ENCODE measurements at regions not wholly inside any gene's neighbourhood (a gene's known extent, or its start where the extent isn't known, plus 50 kb on each side); places are given as distances from the start of the nearest gene placed in this dataset.

- no peak for DNase-seq
These were observed 326.7 kb downstream of the SIPA1L2 start for GRCh38 chr1:232303222-232303620.

DNA sequence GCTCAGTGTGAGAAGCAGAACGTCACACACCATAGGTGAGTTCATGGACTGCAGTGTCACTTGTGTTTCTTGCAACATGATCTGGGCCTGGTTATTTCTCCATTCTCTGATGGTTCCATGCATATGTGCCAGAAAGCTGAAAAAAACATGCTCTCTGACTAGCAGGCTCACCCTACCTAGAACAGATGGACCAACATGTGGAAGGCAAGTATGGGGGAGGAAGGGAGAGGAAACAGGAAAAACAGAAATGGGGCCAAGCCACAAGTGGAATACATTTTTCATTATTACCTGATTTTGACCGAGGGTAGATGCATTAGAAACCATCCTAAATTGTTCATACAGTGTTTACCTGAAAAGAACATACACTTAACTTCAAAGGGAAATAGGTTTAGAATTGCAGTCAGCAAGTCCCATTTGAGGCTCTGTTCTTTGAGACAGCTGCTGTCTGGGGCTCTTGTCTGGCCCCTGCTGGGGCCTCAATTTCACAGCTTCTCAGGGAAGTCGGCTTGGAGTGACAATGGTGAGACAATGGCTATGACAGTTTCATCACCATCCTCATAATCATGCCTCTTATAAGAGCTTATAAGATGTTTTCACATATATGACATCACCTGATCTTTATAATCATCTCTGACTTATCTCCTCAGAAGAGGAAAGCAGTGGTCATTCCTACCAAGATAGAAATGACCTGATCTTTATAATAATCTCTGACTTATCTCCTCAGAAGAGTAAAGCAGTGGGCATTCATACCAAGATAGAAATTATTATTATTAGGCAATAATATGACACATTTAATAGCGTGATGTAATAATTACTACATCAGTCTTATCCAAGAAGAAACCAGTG is 327.3 kb downstream of the SIPA1L2 start:
- peak; percentile 93 for DNase-seq

GRCh38 chr1:232301246-232301645 is 328.7 kb downstream of the SIPA1L2 start:
- DNase-seq, result no peak

GRCh38 chr1:232300466-232300865 is 329.5 kb downstream of the SIPA1L2 start:
- no peak for DNase-seq

DNA sequence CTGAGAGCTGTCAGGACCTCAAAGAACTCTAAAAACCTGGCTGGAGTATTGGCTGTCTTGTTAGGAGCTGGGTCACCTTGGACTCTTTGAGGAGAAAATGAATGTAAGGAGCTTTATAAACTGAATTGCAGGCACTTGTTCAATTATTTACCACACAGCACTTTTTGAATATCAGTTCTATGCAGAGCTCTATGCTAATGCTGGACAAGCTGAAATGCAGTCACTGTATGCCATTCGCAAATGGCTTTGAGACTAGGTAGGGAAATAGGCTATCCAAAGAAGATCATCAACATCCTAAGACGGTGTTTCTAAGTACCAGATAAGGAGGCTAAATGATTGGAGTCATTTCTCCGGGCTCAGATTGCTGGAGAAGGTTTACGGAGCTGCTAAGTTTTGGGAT is 333.5 kb downstream of the SIPA1L2 start:
- DNase-seq, result no peak

GRCh38 chr1:232293361-232293760 is 336.6 kb downstream of the SIPA1L2 start:
- no peak for DNase-seq

DNA sequence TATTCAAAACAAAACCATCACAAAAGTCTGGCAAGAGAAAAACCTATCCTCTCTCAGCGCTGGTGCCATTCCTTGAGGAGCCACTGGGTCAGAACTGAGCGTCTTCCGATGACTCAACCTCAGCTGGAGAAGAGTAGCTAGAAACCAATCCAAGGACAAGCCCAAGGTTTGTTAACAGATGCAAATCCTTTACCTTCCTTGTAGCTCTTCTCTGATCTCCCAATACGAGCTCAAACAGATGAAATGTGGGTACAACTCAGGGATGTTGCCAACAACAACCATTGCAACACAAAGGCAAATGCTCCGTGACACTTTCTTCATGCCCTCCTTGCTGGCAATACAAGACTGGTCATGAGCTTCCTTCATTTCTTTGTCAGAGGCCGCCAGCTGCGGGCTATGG is 337.1 kb downstream of the SIPA1L2 start:
- no peak for DNase-seq

- DNase-seq, result no peak
These were observed 337.7 kb downstream of the SIPA1L2 start for GRCh38 chr1:232292239-232292638.

DNA sequence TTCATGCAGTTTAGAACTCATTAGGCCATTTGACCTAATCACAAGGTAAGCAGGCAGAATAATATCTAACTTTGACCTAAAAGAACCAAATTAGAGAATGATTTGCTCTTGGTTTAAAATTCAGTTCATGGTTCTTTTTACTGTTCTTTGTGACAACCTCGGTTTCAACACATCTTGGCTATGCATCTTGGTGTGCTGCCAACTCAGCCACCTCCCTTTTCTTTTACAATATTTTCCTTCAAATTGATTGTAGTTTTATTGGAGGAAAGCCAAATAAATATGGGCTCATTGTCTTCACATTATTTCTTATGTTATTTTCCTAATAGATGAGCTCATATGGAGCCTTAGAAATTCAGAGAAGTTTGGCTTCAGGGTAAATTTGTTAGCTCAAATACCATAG is 338.3 kb downstream of the SIPA1L2 start:
- DNase-seq, result no peak

- DNase-seq, result no peak
These were observed 338.7 kb downstream of the SIPA1L2 start for GRCh38 chr1:232291261-232291660.

DNA sequence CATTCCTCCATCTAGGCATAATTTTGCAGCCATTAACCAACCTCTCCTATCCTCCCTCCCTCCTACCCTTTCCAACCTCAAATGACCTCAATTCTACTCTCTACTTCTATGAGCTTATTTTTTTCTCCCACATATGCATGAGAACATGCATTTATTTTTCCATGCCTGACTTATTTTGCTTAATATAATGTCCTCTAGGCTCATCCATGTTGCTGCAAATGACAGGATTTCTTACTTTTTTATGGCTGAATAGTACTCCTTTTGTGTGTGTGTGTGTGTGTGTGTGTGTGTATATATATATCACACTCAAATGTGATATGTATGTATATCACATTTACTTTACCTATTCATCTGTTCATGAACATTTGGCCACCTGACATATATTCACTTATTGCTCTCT is 339.4 kb downstream of the SIPA1L2 start:
- DNase-seq, result no peak

- no peak for DNase-seq
These were observed 342.0 kb downstream of the SIPA1L2 start for GRCh38 chr1:232287676-232288569.

DNA sequence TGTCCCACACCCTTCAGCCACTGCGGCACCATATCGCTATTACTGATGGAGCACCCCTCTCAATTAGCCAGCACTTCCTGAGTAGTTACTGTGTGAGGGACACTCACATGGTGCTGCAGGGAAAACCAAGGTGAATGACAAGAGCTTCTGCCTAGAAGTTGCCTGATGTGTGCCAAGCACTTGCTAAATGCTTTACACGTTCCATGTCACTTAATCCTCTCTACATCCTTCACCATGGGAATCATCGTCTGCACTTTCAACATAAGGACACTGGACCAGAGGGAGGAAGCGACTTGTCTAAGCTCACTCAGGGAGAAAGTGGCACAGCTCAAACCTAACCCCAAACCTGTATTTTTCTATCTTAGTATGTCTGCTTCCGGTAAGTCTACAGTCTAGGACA is 344.8 kb downstream of the SIPA1L2 start:
- no peak for DNase-seq

DNA sequence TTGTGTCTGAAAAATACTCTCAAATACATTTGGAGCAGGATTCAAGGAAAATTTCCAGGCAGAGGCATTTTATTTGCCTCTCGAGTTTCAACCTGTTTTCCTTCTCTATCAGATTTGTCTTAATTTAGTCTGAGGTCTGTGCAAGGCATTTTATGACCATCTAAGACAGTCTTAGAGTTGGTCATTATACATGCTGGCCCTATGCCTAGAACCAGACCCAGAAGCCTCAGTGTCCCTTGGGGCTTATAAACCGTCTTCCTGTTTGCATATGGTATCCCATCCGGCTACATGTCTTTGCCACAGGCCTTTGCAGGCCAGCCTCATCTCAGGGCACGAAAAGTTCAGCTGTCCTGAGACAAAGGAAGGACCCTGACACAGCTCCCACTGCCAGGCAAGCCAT is 346.1 kb downstream of the SIPA1L2 start:
- DNase-seq, result no peak

- no peak for DNase-seq
These were observed 347.4 kb downstream of the SIPA1L2 start for GRCh38 chr1:232282498-232282897.

- no peak for DNase-seq
These were observed 349.0 kb downstream of the SIPA1L2 start for GRCh38 chr1:232280910-232281309.

DNA sequence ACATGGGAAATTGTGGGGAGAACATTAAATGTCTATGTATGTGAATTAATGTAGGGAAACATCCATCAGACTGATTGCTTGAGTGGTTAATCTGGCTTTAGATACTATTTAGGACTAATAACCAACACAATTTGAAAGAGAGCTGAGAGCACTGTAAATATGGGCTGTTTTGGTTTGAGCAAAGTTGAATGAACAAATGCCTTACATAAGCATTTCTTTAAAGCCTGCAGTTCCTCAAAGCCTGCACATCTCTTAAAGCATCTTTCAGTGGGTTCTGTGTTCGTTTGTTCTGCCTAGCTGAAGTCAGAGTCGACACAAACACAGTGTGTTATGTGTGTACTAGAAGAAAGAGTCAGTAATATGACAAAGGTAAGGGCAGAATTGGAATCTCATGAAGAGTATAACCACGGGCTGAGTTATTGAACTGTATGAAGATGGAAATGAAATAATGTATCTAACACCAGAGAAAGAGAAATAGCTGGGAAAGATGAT is 350.0 kb downstream of the SIPA1L2 start:
- DNase-seq, result no peak

DNA sequence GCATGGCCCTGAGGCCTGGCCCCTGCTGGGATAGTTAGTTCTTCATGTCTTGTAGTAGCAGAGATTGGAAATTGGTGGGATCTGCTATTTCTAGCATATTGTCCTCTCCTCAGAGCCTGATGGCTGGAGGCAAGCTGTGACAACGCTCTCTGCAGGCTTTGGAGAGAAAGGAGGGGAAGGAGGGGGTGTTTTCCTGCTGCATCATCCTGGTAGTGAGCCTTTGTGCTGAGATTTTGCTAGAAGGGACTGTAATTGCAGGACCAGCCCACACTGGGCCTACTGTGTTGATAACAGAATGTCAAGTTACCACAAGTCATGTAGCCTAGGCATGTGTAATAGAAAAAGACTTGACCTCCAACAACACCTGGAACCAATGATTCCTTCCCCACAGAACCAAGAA is 351.0 kb downstream of the SIPA1L2 start:
- no peak for DNase-seq

GRCh38 chr1:232276651-232277050 is 353.3 kb downstream of the SIPA1L2 start:
- DNase-seq, result no peak

- DNase-seq, result no peak
These were observed 354.8 kb downstream of the SIPA1L2 start for GRCh38 chr1:232274999-232275710.

DNA sequence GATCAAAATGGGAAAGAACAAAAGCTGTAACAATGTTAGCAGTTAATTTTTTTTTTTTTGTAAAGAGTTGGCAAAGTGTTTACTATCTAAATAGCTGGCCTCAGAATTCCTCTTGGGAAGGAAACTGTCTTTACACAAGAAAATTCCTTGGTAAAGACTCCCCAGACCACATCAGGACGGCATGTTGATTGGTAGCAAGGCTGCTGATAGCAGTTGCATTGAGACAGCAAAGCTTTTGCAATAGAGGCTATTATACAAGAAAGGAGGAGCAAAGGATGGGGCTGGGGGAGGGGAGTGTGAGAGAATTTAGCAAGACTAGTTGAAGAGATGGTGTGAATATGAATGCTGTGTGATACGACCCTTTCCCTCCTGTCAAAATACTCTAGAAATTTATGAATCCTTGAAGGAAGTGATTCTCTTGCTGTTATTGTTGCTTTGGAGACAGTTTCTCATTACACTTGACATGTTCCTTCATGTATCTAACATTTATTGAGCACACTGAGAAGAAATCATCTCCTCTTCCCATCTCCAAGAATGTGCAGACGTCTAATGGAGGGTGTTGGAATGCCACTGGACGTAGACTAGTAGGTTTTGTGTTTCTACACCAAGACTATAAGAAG is 355.6 kb downstream of the SIPA1L2 start:
- no peak for DNase-seq

- DNase-seq, result no peak
These were observed 356.9 kb downstream of the SIPA1L2 start for GRCh38 chr1:232273011-232273410.

All from NCI-H2171 (cell line).